ENCODE measurements at regions not wholly inside any gene's neighbourhood (a gene's known extent, or its start where the extent isn't known, plus 50 kb on each side); places are given as distances from the start of the nearest gene placed in this dataset.

DNA sequence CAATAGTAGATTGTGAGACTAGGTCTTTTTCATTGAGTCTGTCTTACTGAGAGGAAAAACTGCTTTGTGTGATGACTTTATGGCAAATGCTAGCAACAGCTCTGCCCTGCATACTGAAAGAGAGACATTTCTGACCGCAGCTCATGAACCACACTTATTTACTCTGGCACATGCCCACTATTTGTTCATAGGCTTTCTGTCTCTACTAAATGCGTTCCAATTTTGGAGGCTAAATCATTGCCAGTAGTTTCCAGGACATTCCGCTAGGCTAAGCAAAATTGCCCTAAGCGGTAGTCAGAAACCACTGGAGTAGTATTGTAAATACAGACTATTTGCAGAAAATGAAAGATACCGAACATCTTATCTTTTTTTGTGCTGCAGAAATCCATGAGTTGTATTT is 55.6 kb upstream of the DLX6 start:
- H3K9me1 ChIP-seq (ENCODE audit: insufficient read depth, low read length) = no peaks in the 10 kb centered on the region
- no peak overlapping the region for H3K27ac ChIP-seq (ENCODE audit: insufficient read depth, low read length)
- H3K9me3 ChIP-seq (ENCODE audit: control insufficient read depth, insufficient read depth, low read length) = no peaks in the 10 kb centered on the region
- no peaks in the 10 kb centered on the region for H3K36me3 ChIP-seq (ENCODE audit: control insufficient read depth, insufficient read depth, low read length)
- no peak overlapping the region for H3K14ac ChIP-seq (replicated peaks; ENCODE audit: low read depth, low read length)
- POLR2A ChIA-PET (ENCODE audit: unreplicated experiment) = no interaction called here
- H4K8ac ChIP-seq (ENCODE audit: low read depth in 2 of 2, low read length in 2 of 2) = no peak overlapping the region
- H3K18ac ChIP-seq (ENCODE audit: low read depth, low read length) = no peak overlapping the region
- no peak for TF ChIP-seq CHD1 (IDR thresholded peaks at IDR 0.05; ENCODE audit: low read depth, low read length)
- no peak for TF ChIP-seq RCOR1 (IDR thresholded peaks at IDR 0.05; ENCODE audit: insufficient replicate concordance, low read length)
- TF ChIP-seq, protein P1, sequence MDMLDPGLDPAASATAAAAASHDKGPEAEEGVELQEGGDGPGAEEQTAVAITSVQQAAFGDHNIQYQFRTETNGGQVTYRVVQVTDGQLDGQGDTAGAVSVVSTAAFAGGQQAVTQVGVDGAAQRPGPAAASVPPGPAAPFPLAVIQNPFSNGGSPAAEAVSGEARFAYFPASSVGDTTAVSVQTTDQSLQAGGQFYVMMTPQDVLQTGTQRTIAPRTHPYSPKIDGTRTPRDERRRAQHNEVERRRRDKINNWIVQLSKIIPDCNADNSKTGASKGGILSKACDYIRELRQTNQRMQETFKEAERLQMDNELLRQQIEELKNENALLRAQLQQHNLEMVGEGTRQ (IDR thresholded peaks at IDR 0.05; ENCODE audit: low read depth, low read length) = no peak
- no peak for TF ChIP-seq RFX5 (IDR thresholded peaks at IDR 0.05; ENCODE audit: low read depth, low read length)
- no peak for TF ChIP-seq MAFK (IDR thresholded peaks at IDR 0.05; ENCODE audit: low read depth, low read length)
- TF ChIP-seq, protein P2, sequence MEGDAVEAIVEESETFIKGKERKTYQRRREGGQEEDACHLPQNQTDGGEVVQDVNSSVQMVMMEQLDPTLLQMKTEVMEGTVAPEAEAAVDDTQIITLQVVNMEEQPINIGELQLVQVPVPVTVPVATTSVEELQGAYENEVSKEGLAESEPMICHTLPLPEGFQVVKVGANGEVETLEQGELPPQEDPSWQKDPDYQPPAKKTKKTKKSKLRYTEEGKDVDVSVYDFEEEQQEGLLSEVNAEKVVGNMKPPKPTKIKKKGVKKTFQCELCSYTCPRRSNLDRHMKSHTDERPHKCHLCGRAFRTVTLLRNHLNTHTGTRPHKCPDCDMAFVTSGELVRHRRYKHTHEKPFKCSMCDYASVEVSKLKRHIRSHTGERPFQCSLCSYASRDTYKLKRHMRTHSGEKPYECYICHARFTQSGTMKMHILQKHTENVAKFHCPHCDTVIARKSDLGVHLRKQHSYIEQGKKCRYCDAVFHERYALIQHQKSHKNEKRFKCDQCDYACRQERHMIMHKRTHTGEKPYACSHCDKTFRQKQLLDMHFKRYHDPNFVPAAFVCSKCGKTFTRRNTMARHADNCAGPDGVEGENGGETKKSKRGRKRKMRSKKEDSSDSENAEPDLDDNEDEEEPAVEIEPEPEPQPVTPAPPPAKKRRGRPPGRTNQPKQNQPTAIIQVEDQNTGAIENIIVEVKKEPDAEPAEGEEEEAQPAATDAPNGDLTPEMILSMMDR (conservative IDR thresholded peaks at IDR 0.05; ENCODE audit: low read depth, low read length) = no peak
- no peak for TF ChIP-seq POLR2A (IDR thresholded peaks at IDR 0.05; ENCODE audit: low read depth, low read length)
- TF ChIP-seq NFE2L2 (IDR thresholded peaks at IDR 0.05; ENCODE audit: low read depth, low read length) = no peak
- TF ChIP-seq FOS (IDR thresholded peaks at IDR 0.05; ENCODE audit: low read depth, low read length) = no peak
- TF ChIP-seq BHLHE40 (IDR thresholded peaks at IDR 0.05; ENCODE audit: low read depth, low read length) = no peak
- no peak for TF ChIP-seq SMC3 (IDR thresholded peaks at IDR 0.05; ENCODE audit: low read depth, low read length)
- no peak for TF ChIP-seq RAD21 (IDR thresholded peaks at IDR 0.05; ENCODE audit: low read length)
- no peak for TF ChIP-seq MAZ (IDR thresholded peaks at IDR 0.05; ENCODE audit: borderline replicate concordance, low read depth, low read length)
- intact Hi-C loops (cut with micrococcal nuclease) = no loop called here
- H2AFZ ChIP-seq (replicated peaks; ENCODE audit: low read length, poor library complexity) = no peak overlapping the region
- H2AK9ac ChIP-seq (replicated peaks; ENCODE audit: low read depth, low read length, poor library complexity) = no peak overlapping the region
- BruUV-seq (replicated peaks) = no TSS peak
- H4K5ac ChIP-seq (ENCODE audit: low read depth, low read length) = no peak overlapping the region
- DNase-seq (no peak), ATAC-seq (ENCODE audit: low read depth) (no peak)
- H2BK20ac ChIP-seq (ENCODE audit: low read depth, low read length) = no peak overlapping the region
- H2BK15ac ChIP-seq (ENCODE audit: low read depth, low read length) = no peak overlapping the region
- dilution Hi-C loops (cut with HindIII; ENCODE audit: low sequenced_read_pairs, unreplicated experiment) = no loop called here
- no peak overlapping the region for H4K91ac ChIP-seq (ENCODE audit: insufficient read depth, low read depth, low read length)
- CTCF ChIA-PET = interaction anchor here (0.7 to 1.5 kb wide), 2 partner anchors 12 to 19 kb away, joined by 3 read pairs; no protein-coding TSS in a partner anchor
- no peak overlapping the region for H3K56ac ChIP-seq (ENCODE audit: extremely low read depth, insufficient read depth, low read length)
- no peak overlapping the region for H3K4ac ChIP-seq (ENCODE audit: low read depth, low read length)
- H4K20me1 ChIP-seq (ENCODE audit: insufficient read depth, low read length) = no peaks in the 10 kb centered on the region
- H3K4me2 ChIP-seq (ENCODE audit: low read depth, low read length) = no peak overlapping the region
- in situ Hi-C loops (cut with MboI; ENCODE audit: low sequenced_read_pairs) = no loop called here
- H3K9ac ChIP-seq (ENCODE audit: low read depth, low read length) = no peak overlapping the region
- no CpG with 5 or more reads among the region's 5 CpGs for WGBS, 2 experiments (ENCODE audit: extremely low coverage in 2 of 2, insufficient read length in 1 of 2)
- no peak overlapping the region for H3K23ac ChIP-seq (ENCODE audit: low read depth, low read length)
- no peak overlapping the region for H2AK5ac ChIP-seq (ENCODE audit: low read depth, low read length)
- H2BK5ac ChIP-seq (ENCODE audit: low read depth, low read length, poor library complexity, severe bottlenecking) = no peak overlapping the region
- H3K79me1 ChIP-seq (ENCODE audit: low read depth in 1 of 2, low read length in 2 of 2) = no peaks in the 10 kb centered on the region
- H3K4me3 ChIP-seq (ENCODE audit: insufficient read depth, low read depth, low read length) = no peak overlapping the region
- H2BK120ac ChIP-seq (ENCODE audit: low read depth, low read length) = no peak overlapping the region
- H3K27me3 ChIP-seq (ENCODE audit: control insufficient read depth, insufficient read depth, low read length) = no peaks in the 10 kb centered on the region
- no peaks in the 10 kb centered on the region for H3K4me1 ChIP-seq (ENCODE audit: control insufficient read depth, insufficient read depth, low read length)
